Osteoblast (primary cell): ENCODE measurements at regions not wholly inside any gene's neighbourhood (a gene's known extent, or its start where the extent isn't known, plus 50 kb on each side); places are given as distances from the start of the nearest gene placed in this dataset.

Source experiments
- DNase-seq: peaks from one replicate; pipeline ENCODE4 v3.0.0; 2011; ENCODE audit warnings: low spot score, mixed read lengths; ENCODE audit not compliant: insufficient read length; ENCODE audit errors: missing footprints
- H2AFZ ChIP-seq: 2 replicates; pipeline ENCODE4 v1.6.0; 2011; ENCODE audit warnings: mild to moderate bottlenecking, low read length
- H3K27ac ChIP-seq: 2 replicates; pipeline ENCODE4 v1.5.1; 2011; ENCODE audit warnings: mild to moderate bottlenecking, low read depth, low read length, moderate library complexity
- H3K27me3 ChIP-seq: 2 replicates; pipeline ENCODE4 v1.6.0; 2012; ENCODE audit warnings: mild to moderate bottlenecking, control low read depth, inconsistent platforms, low read length, moderate library complexity; ENCODE audit not compliant: insufficient read depth
- H3K36me3 ChIP-seq: 2 replicates; pipeline ENCODE4 v1.5.1; 2011; ENCODE audit warnings: mild to moderate bottlenecking, low read length, control low read depth, moderate library complexity; ENCODE audit not compliant: insufficient read depth
- H3K4me1 ChIP-seq: 2 replicates; pipeline ENCODE4 v1.5.1; 2011; ENCODE audit warnings: mild to moderate bottlenecking, low read length, control low read depth, moderate library complexity; ENCODE audit not compliant: insufficient read depth
- H3K4me2 ChIP-seq: 2 replicates; pipeline ENCODE4 v1.6.0; 2011; ENCODE audit warnings: mild to moderate bottlenecking, low read length; ENCODE audit not compliant: insufficient read depth
- H3K4me3 ChIP-seq: fragments of 200-600 bp; sonication (generic); 3 replicates; pipeline ENCODE4 v1.5.1; 2012; ENCODE audit warnings: mild to moderate bottlenecking, low read length, inconsistent platforms; ENCODE audit not compliant: insufficient read depth
- H3K79me2 ChIP-seq: 2 replicates; pipeline ENCODE4 v1.6.0; 2012; ENCODE audit warnings: mild to moderate bottlenecking, low read length, control low read depth, inconsistent platforms; ENCODE audit not compliant: insufficient read depth
- H3K9me3 ChIP-seq: 2 replicates; pipeline ENCODE4 v1.5.1; 2011; ENCODE audit warnings: low read depth, low read length, control low read depth
- H4K20me1 ChIP-seq: 2 replicates; pipeline ENCODE4 v1.6.0; 2012; ENCODE audit warnings: mild to moderate bottlenecking, low read length, control low read depth; ENCODE audit not compliant: insufficient read depth
- TF ChIP-seq, protein P1 (sequence below): IDR thresholded peaks from 2 replicates; pipeline ENCODE4 v1.5.1; 2011; ENCODE audit warnings: mild to moderate bottlenecking, low read depth, low read length, moderate library complexity; ENCODE audit errors: extremely low read depth

DNA sequence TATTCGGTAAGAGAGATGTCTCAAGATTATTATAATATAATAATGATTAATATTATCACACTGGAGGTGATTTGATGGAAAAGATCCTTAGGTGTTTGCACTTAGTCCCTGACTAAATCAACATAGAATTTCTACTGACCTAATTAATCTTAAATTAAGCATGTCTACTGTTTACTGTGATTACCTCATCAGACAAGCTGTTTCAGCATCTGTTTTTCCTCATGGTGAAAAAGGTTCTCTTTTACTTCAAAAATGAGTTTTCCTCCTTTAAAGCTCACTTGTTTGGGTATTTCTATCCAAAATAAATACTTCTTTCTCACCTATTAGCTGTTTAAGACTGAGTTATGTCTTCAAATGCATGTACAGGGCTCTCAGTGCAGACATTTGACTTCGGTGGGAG lies 407.8 kb downstream of the NKX6-1 start:
- H3K79me2 ChIP-seq: no peaks in the 10 kb centered on the region
- H2AFZ ChIP-seq: no peak overlapping the region
- H3K4me3 ChIP-seq: no peak overlapping the region
- no peak for DNase-seq
- no peak overlapping the region for H3K27ac ChIP-seq
- no peak overlapping the region for H3K4me2 ChIP-seq
- H3K9me3 ChIP-seq: no peaks in the 10 kb centered on the region
- no peaks in the 10 kb centered on the region for H3K27me3 ChIP-seq
- TF ChIP-seq, protein P1, sequence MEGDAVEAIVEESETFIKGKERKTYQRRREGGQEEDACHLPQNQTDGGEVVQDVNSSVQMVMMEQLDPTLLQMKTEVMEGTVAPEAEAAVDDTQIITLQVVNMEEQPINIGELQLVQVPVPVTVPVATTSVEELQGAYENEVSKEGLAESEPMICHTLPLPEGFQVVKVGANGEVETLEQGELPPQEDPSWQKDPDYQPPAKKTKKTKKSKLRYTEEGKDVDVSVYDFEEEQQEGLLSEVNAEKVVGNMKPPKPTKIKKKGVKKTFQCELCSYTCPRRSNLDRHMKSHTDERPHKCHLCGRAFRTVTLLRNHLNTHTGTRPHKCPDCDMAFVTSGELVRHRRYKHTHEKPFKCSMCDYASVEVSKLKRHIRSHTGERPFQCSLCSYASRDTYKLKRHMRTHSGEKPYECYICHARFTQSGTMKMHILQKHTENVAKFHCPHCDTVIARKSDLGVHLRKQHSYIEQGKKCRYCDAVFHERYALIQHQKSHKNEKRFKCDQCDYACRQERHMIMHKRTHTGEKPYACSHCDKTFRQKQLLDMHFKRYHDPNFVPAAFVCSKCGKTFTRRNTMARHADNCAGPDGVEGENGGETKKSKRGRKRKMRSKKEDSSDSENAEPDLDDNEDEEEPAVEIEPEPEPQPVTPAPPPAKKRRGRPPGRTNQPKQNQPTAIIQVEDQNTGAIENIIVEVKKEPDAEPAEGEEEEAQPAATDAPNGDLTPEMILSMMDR: no peak
- no peaks in the 10 kb centered on the region for H3K4me1 ChIP-seq
- no peaks in the 10 kb centered on the region for H4K20me1 ChIP-seq
- no peaks in the 10 kb centered on the region for H3K36me3 ChIP-seq

DNA sequence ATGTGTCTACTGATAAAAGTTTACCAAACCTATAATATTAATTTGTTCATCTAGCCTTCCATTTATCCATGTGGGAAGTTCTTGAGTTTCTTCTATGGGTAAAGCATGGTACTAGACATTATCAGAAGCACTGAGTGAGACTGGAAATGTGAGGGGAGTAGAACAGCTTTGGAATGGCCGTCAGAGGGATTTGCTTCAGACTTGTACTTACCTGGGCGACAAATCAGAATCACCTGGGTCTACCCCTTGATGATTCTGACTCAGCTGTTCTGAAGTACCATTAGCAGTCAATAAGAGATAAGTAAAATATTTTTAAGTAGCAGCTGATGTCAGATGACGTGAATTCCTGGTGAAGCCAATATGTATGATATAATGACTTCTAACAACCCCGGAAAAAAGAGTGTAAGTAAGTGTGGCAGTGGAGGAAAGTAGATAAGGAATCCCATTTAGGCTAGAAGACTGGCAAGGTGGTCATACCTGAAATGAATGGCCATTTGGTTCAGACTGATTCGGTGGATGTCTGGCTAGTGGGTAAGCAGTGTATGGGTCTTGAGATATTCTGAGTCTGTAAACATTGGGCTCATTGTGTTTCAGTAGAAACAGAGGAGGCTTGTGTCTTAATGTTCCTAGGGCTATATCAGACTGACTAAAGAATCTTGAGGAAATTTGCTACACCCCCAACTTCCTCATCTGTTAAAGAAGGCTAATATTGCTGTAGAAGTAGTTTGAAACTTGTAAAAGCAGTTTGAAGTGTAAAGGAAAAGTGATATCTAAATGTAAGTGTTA lies 409.2 kb downstream of the NKX6-1 start:
- H3K4me1 ChIP-seq: no peaks in the 10 kb centered on the region
- no peak overlapping the region for H3K27ac ChIP-seq
- H3K36me3 ChIP-seq: no peaks in the 10 kb centered on the region
- no peak overlapping the region for H3K4me3 ChIP-seq
- H3K79me2 ChIP-seq: no peaks in the 10 kb centered on the region
- no peaks in the 10 kb centered on the region for H3K9me3 ChIP-seq
- H3K27me3 ChIP-seq: no peaks in the 10 kb centered on the region
- H4K20me1 ChIP-seq: no peaks in the 10 kb centered on the region
- H3K4me2 ChIP-seq: no peak overlapping the region
- H2AFZ ChIP-seq: no peak overlapping the region
- TF ChIP-seq, protein P1: no peak
- DNase-seq: no peak

DNA sequence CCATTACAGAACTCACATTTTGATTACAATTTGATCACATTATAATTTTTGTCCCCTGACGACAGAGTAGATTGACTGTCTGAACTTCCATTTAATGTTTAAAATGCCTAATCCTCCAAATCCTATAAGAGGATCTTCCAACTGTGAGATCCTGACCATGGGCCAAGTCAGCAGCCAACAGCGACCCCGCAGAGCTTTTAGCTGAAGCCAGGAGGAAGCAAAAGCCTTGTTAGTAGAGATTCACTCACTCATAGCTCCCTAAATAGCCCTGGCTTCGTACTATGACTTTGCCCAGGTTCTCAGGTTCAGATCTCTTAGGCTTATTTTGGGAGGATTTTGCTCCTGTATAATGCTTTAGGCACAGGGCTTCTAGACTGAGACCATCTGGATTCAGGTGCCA lies 413.1 kb downstream of the NKX6-1 start:
- no peaks in the 10 kb centered on the region for H4K20me1 ChIP-seq
- H3K4me2 ChIP-seq: no peak overlapping the region
- H2AFZ ChIP-seq: no peak overlapping the region
- H3K79me2 ChIP-seq: no peaks in the 10 kb centered on the region
- no peaks in the 10 kb centered on the region for H3K27me3 ChIP-seq
- no peak overlapping the region for H3K27ac ChIP-seq
- TF ChIP-seq, protein P1: no peak
- no peaks in the 10 kb centered on the region for H3K4me1 ChIP-seq
- no peak overlapping the region for H3K4me3 ChIP-seq
- DNase-seq: no peak
- H3K36me3 ChIP-seq: no peaks in the 10 kb centered on the region
- no peaks in the 10 kb centered on the region for H3K9me3 ChIP-seq

DNA sequence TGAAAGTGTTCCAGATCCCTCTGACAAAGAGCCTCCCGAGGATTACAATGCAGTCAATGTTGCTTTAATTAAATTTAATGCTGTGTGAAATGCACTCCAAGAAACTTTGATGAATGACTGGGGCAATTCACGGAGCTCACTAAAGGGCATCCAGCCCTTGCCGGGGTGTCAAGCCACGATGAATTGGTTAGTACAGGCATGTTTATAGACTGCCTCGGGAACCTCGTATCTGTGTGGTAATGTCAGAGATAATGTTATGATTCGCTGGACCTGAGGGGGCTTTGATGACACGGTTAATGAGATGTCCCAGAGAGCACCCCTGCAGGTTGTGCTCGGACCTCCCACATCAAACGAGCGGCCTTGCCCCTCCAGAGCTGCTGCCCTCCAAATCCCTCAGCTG lies 428.8 kb downstream of the NKX6-1 start:
- no peaks in the 10 kb centered on the region for H3K9me3 ChIP-seq

More for the DNA sequence above, 428.8 kb downstream of the NKX6-1 start:
- no peak overlapping the region for H3K4me3 ChIP-seq
- no peaks in the 10 kb centered on the region for H3K79me2 ChIP-seq
- no peak overlapping the region for H3K27ac ChIP-seq
- DNase-seq: no peak
- H3K27me3 ChIP-seq: no peaks in the 10 kb centered on the region
- H3K4me2 ChIP-seq: no peak overlapping the region
- H3K36me3 ChIP-seq: no peaks in the 10 kb centered on the region
- no peaks in the 10 kb centered on the region for H3K4me1 ChIP-seq
- H2AFZ ChIP-seq: no peak overlapping the region
- TF ChIP-seq, protein P1: no peak
- H4K20me1 ChIP-seq: no peaks in the 10 kb centered on the region
